ENCODE measurements at regions not wholly inside any gene's neighbourhood (a gene's known extent, or its start where the extent isn't known, plus 50 kb on each side); places are given as distances from the start of the nearest gene placed in this dataset.

DNA sequence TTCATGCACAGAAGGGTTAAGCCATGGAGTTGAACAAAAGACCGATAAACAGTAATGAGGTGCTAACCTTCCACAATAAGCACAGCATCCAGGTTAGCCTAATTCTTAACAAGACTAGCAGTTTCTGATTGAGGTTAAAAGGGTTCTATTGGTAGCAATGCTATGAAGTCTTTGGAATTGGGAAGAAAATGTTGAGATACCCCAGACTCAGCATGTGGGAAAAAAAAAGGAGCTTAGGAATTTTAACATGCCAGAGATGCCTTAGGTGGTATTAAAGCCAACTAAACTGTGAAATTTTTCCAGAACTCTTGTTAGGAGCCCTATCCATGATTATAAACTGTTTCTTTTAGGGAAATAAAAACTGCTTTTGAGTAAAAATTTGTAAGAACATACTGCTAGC lies 391.7 kb downstream of the GABRG1 start:
- TF ChIP-seq, protein P1, sequence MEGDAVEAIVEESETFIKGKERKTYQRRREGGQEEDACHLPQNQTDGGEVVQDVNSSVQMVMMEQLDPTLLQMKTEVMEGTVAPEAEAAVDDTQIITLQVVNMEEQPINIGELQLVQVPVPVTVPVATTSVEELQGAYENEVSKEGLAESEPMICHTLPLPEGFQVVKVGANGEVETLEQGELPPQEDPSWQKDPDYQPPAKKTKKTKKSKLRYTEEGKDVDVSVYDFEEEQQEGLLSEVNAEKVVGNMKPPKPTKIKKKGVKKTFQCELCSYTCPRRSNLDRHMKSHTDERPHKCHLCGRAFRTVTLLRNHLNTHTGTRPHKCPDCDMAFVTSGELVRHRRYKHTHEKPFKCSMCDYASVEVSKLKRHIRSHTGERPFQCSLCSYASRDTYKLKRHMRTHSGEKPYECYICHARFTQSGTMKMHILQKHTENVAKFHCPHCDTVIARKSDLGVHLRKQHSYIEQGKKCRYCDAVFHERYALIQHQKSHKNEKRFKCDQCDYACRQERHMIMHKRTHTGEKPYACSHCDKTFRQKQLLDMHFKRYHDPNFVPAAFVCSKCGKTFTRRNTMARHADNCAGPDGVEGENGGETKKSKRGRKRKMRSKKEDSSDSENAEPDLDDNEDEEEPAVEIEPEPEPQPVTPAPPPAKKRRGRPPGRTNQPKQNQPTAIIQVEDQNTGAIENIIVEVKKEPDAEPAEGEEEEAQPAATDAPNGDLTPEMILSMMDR (IDR thresholded peaks at IDR 0.05; ENCODE audit: low read depth, low read length) = no peak
- in situ Hi-C loops (cut with HindIII; ENCODE audit: low sequenced_read_pairs) = no loop called here
- H3K4me3 ChIP-seq (ENCODE audit: low read depth, low read length) = no peak overlapping the region
- DNase-seq (ENCODE audit: low read depth, low spot score) = no peak

DNA sequence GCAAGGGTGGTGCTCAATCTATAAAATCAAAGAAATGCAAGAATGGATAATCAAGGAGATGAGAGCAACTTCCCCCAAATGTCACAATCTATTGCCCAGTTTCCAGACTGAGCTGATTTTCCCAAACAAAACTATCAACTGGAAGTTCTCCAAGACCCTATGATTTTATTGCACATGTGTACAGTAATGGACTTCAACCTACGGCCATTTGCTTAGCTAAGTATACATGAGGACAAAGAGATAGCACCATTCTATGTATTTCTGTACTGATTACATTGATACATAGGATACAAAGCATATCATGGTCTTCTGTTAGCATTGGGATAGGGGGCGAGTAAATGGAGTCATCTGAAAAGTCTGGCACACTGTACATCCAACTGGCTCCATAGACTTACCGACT lies 407.8 kb downstream of the GABRG1 start:
- in situ Hi-C loops (cut with HindIII; ENCODE audit: low sequenced_read_pairs) = no loop called here
- DNase-seq (ENCODE audit: low read depth, low spot score) = no peak
- TF ChIP-seq, protein P1 (IDR thresholded peaks at IDR 0.05; ENCODE audit: low read depth, low read length) = no peak
- H3K4me3 ChIP-seq (ENCODE audit: low read depth, low read length) = no peak overlapping the region

DNA sequence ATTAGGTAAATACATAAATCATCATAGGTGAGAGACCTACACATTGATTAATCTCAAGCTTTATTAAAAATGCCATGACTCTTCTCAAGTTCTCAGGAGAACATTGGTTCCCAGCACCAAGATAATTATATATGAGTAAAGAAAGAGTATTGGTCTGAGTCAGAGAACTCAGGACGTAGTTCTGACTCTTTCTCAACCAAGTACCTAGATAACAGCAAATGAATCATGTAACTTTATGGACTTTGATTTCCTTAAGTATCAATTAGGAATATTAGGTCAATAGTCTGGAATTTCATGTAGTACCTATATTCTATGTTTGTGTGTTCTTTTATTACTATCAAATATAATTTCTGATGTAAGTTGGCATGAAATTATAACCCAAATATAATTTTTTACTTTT lies 409.9 kb downstream of the GABRG1 start:
- TF ChIP-seq, protein P1 (IDR thresholded peaks at IDR 0.05; ENCODE audit: low read depth, low read length) = no peak
- no peak overlapping the region for H3K4me3 ChIP-seq (ENCODE audit: low read depth, low read length)
- in situ Hi-C loops (cut with HindIII; ENCODE audit: low sequenced_read_pairs) = no loop called here
- no peak for DNase-seq (ENCODE audit: low read depth, low spot score)

DNA sequence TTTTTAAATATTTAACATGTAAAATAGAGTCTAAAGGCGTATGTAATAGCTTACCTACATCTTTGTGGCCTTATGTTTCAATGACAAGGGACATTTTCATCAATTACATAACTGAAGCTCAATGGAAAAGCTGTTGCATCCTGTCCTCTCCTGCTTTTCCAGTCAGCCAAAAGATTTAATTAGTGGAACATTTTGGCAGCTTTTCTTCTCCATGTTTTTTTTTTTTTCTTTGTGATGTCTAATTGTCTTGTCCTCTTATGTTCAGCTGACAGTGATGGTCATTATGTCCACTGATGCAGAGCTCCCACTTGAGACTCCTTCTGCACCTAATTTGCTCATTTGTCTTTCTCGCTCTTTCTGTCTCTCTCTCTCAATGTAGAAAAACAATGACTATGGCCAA lies 422.2 kb downstream of the GABRG1 start:
- no peak overlapping the region for H3K4me3 ChIP-seq (ENCODE audit: low read depth, low read length)
- TF ChIP-seq, protein P1 (IDR thresholded peaks at IDR 0.05; ENCODE audit: low read depth, low read length) = no peak
- in situ Hi-C loops (cut with HindIII; ENCODE audit: low sequenced_read_pairs) = no loop called here
- no peak for DNase-seq (ENCODE audit: low read depth, low spot score)

DNA sequence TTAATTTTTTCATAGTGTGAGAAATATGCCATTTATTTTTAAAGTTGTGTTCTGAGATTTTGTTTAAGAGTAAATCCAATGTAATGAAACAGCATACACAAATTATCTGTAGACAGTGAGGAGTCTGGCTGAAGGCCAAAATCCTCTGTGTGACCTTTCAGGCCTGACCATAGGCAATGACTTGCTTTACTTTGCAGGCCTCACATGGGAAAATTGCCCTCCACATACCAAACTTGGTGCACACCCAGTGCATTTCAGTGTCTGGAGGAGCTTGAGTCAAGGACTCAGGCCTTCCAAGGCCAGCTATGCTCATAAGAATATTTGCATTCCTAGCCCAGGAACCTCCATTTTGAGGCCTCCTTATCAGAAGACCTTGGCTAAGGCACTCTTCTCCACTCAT lies 430.1 kb downstream of the GABRG1 start:
- no peak for DNase-seq (ENCODE audit: low read depth, low spot score)
- no peak overlapping the region for H3K4me3 ChIP-seq (ENCODE audit: low read depth, low read length)
- TF ChIP-seq, protein P1 (IDR thresholded peaks at IDR 0.05; ENCODE audit: low read depth, low read length) = no peak
- in situ Hi-C loops (cut with HindIII; ENCODE audit: low sequenced_read_pairs) = no loop called here

DNA sequence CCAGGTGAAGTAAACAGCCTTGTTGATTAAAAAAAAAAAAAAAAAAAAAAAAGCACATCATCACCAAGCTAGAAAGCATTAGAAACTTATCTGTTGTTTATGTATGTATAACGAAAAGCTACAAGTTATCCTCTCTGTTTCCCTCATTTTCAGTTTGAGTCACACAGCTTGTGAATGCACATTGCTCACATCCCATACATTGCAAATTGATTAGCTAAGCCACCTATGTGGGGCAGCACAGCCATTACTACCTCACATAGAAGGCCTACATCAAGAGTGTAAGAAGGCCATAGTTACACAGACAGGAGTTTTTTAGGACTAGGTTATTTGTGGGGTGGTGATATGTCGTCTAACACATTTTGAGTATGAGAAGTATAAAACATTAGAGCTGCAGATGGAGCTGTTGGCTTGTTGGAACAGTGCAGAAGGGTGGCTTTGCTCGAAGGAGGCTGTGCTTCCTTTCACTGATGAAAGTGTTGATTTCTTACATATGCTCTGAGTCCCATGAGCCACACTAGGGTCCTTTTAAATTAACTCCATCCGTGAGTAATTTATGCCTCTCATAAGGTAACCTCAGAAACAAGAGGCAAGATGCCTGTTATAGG lies 431.6 kb downstream of the GABRG1 start:
- no peak overlapping the region for H3K4me3 ChIP-seq (ENCODE audit: low read depth, low read length)
- no peak for DNase-seq (ENCODE audit: low read depth, low spot score)
- in situ Hi-C loops (cut with HindIII; ENCODE audit: low sequenced_read_pairs) = no loop called here
- TF ChIP-seq, protein P1 (IDR thresholded peaks at IDR 0.05; ENCODE audit: low read depth, low read length) = no peak

DNA sequence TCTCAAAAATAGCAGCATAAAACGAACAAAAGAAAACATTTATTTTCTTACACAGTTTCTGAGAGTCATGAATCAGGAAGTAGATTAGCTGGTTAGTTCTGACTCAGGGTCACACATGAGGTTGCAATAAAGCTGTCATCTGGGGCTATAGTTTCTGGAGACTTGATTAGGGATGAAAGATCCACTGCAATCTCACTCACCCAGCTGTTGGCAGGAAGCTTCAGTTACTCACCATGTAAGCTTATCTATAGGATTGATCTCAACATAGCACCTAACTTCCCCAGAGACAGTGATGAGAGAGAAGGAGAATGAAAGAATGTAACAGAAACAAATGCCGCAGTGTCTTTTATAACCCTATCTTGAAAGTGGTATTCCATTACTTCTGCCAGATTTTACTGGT lies 435.5 kb downstream of the GABRG1 start:
- no peak for DNase-seq (ENCODE audit: low read depth, low spot score)
- in situ Hi-C loops (cut with HindIII; ENCODE audit: low sequenced_read_pairs) = no loop called here

More for the DNA sequence above, 435.5 kb downstream of the GABRG1 start:
- H3K4me3 ChIP-seq (ENCODE audit: low read depth, low read length) = no peak overlapping the region
- TF ChIP-seq, protein P1 (IDR thresholded peaks at IDR 0.05; ENCODE audit: low read depth, low read length) = no peak
